ENCODE measurements at regions not wholly inside any gene's neighbourhood (a gene's known extent, or its start where the extent isn't known, plus 50 kb on each side); places are given as distances from the start of the nearest gene placed in this dataset.

DNA sequence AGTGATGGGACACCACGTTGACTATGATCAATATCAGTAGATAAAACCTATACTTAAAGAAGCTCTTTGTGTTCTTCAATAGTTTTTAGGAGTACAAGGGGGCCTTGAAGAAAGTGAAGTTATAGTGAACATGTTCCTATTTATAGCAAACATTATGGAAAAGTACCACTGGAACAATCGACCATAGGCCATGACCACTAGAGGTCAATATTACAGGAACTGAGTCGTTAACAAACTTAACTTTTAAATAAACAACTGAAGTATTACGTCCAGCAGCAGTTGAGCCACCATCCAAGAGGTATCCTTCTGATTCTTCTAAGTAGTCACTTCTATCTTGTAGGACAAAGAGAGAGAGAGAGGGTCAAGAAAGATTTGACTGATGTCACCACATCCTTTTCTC lies 391.0 kb upstream of the SLITRK5 start:
- intact Hi-C loops (cut with micrococcal nuclease; ENCODE audit: unreplicated experiment) (no loop called here), in situ Hi-C loops (cut with HindIII; ENCODE audit: extremely low pct_ligation_motif_present, low pct_unique_long_range_greater_than_20kb) (no loop called here)
- TF ChIP-seq, protein P1, sequence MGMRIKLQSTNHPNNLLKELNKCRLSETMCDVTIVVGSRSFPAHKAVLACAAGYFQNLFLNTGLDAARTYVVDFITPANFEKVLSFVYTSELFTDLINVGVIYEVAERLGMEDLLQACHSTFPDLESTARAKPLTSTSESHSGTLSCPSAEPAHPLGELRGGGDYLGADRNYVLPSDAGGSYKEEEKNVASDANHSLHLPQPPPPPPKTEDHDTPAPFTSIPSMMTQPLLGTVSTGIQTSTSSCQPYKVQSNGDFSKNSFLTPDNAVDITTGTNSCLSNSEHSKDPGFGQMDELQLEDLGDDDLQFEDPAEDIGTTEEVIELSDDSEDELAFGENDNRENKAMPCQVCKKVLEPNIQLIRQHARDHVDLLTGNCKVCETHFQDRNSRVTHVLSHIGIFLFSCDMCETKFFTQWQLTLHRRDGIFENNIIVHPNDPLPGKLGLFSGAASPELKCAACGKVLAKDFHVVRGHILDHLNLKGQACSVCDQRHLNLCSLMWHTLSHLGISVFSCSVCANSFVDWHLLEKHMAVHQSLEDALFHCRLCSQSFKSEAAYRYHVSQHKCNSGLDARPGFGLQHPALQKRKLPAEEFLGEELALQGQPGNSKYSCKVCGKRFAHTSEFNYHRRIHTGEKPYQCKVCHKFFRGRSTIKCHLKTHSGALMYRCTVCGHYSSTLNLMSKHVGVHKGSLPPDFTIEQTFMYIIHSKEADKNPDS (CRISPR knock-in tag; IDR thresholded peaks at IDR 0.05), result no peak
- TF ChIP-seq STAG1 (CRISPR knock-in tag; IDR thresholded peaks at IDR 0.05) (no peak), YEATS2 (CRISPR knock-in tag; IDR thresholded peaks at IDR 0.05; ENCODE audit: borderline replicate concordance) (no peak), NKX3-1 (CRISPR knock-in tag; IDR thresholded peaks at IDR 0.05) (no peak), ZMAT3 (CRISPR knock-in tag; conservative IDR thresholded peaks at IDR 0.05) (no peak), GATAD2A (CRISPR knock-in tag; IDR thresholded peaks at IDR 0.05) (no peak), ARID2 (CRISPR knock-in tag; IDR thresholded peaks at IDR 0.05; ENCODE audit: borderline replicate concordance) (no peak)
- ChIA-PET POLR2A (no interaction called here), CTCF (ENCODE audit: low intra/inter-chr PET ratio, low total read pairs) (no interaction called here)
- no peak overlapping the region for H3K4me2 ChIP-seq (ENCODE audit: low read depth, low read length)
- H3K4me1 ChIP-seq (ENCODE audit: insufficient read depth, low read length), result no peaks in the 10 kb centered on the region
- H3K9me3 ChIP-seq (ENCODE audit: low read length), result no peaks in the 10 kb centered on the region
- no peak for ATAC-seq
- no peak overlapping the region for H3K4me3 ChIP-seq (replicated peaks in 1 of 3; ENCODE audit: insufficient read depth in 1 of 3, low read depth in 2 of 3, low read length in 3 of 3)
- H3K79me2 ChIP-seq (ENCODE audit: insufficient read depth, low read length), result no peaks in the 10 kb centered on the region
- no peak overlapping the region for H3K9ac ChIP-seq (ENCODE audit: insufficient read depth, low read depth, low read length)
- H3K27me3 ChIP-seq (ENCODE audit: control insufficient read depth in 1 of 2, insufficient read depth in 2 of 2, low read length in 2 of 2), result no peaks in the 10 kb centered on the region
- H4K20me1 ChIP-seq (ENCODE audit: insufficient read depth, low read length), result no peaks in the 10 kb centered on the region
- no peak overlapping the region for H3K27ac ChIP-seq (ENCODE audit: extremely low read length, insufficient read depth, low read length)
- FAIRE-seq, result no peak
- 5% methylated on average over 4 of the region's 4 CpGs for WGBS (ENCODE audit: low lambda C conversion rate)
- H3K36me3 ChIP-seq (replicated peaks in 1 of 2; ENCODE audit: control insufficient read depth in 1 of 2, insufficient read depth in 2 of 2, low read length in 2 of 2), result no peaks in the 10 kb centered on the region
- no peak overlapping the region for H2AFZ ChIP-seq (ENCODE audit: low read length)
- BruUV-seq (replicated peaks), result no TSS peak
- DNase-seq (ENCODE audit: low spot score), result no peak

DNA sequence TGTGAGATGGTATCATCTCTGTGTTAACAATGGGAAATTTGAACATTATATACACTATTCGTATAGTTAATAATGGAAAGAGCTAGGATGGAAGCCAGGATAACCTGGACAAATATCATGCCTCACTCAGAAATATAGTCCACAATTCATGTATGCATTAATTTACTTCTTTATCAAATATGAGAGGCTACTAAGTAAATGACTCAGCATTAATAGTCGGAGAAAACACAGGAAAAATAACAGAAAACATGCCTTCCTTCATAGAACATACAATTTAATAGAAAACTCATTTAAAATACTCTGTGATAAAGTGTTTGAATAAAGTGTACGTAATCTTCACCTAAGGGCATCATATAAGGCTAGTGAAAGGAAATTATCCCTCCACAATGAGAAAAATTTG lies 383.4 kb upstream of the SLITRK5 start:
- Histone ChIP-seq H3K9me3 (ENCODE audit: low read length) (no peaks in the 10 kb centered on the region), H3K27me3 (ENCODE audit: control insufficient read depth in 1 of 2, insufficient read depth in 2 of 2, low read length in 2 of 2) (no peaks in the 10 kb centered on the region; a peak in 1 of 5 replicates), H2AFZ (ENCODE audit: low read length) (no peak overlapping the region), H3K36me3 (replicated peaks in 1 of 2; ENCODE audit: control insufficient read depth in 1 of 2, insufficient read depth in 2 of 2, low read length in 2 of 2) (no peaks in the 10 kb centered on the region), H3K4me2 (ENCODE audit: low read depth, low read length) (no peak overlapping the region), H3K9ac (ENCODE audit: insufficient read depth, low read depth, low read length) (no peak overlapping the region), H4K20me1 (ENCODE audit: insufficient read depth, low read length) (no peaks in the 10 kb centered on the region), H3K4me1 (ENCODE audit: insufficient read depth, low read length) (no peaks in the 10 kb centered on the region), H3K4me3 (replicated peaks in 1 of 3; ENCODE audit: insufficient read depth in 1 of 3, low read depth in 2 of 3, low read length in 3 of 3) (no peak overlapping the region), H3K79me2 (ENCODE audit: insufficient read depth, low read length) (no peaks in the 10 kb centered on the region), H3K27ac (ENCODE audit: extremely low read length, insufficient read depth, low read length) (no peak overlapping the region)
- no peak for FAIRE-seq
- no TSS peak for BruUV-seq (replicated peaks)
- no peak for DNase-seq (ENCODE audit: low spot score)
- 14% methylated on average over 3 of the region's 3 CpGs for WGBS (ENCODE audit: low lambda C conversion rate)
- no peak for TF ChIP-seq JARID2 (CRISPR knock-in tag; IDR thresholded peaks at IDR 0.05; ENCODE audit: insufficient replicate concordance)
- TF ChIP-seq NFE2L2 (IDR thresholded peaks at IDR 0.05; ENCODE audit: low read length), result peak; percentile 69
- TF ChIP-seq MAFK (conservative IDR thresholded peaks at IDR 0.05 in 1 of 2, IDR thresholded peaks at IDR 0.05 in 1 of 2; ENCODE audit: low read length in 2 of 2), result peak in 1 of 2 experiments; percentile 34; a peak in 1 of 4 replicates
- intact Hi-C loops (cut with micrococcal nuclease; ENCODE audit: unreplicated experiment) (no loop called here), in situ Hi-C loops (cut with HindIII; ENCODE audit: extremely low pct_ligation_motif_present, low pct_unique_long_range_greater_than_20kb) (no loop called here)
- ChIA-PET POLR2A (no interaction called here), CTCF (ENCODE audit: low intra/inter-chr PET ratio, low total read pairs) (no interaction called here)
- no peak for ATAC-seq

Data from HepG2 (cell line).